NT2/D1 (cell line): ENCODE measurements at regions not wholly inside any gene's neighbourhood (a gene's known extent, or its start where the extent isn't known, plus 50 kb on each side); places are given as distances from the start of the nearest gene placed in this dataset.

Experiments
- SUZ12 ChIP-seq: IDR thresholded peaks from 2 replicates; pipeline ENCODE4 v1.6.1; 2011; ENCODE audit not compliant: insufficient read length, insufficient read depth; ENCODE audit errors: extremely low read depth
- YY1 ChIP-seq: IDR thresholded peaks from 2 replicates; pipeline ENCODE4 v1.6.1; 2011; ENCODE audit not compliant: insufficient read length, insufficient read depth
- ZNF274 ChIP-seq: IDR thresholded peaks from 2 replicates; pipeline ENCODE4 v1.6.1; 2011; ENCODE audit warnings: mild to moderate bottlenecking, low read depth, low read length

GRCh38 chr18:67179726-67180125 lies 336.8 kb downstream of the DSEL start:
- TF ChIP-seq YY1: no peak
- TF ChIP-seq ZNF274: no peak
- TF ChIP-seq SUZ12: no peak
